ENCODE measurements at regions not wholly inside any gene's neighbourhood (a gene's known extent, or its start where the extent isn't known, plus 50 kb on each side); places are given as distances from the start of the nearest gene placed in this dataset.

- intact Hi-C loops (cut with DNase I) = no loop called here
- Histone ChIP-seq H3K4me1 (replicated peaks) (no peaks in the 10 kb centered on the region), H3K27me3 (replicated peaks; ENCODE audit: insufficient read depth) (no peaks in the 10 kb centered on the region), H3K4me3 (no peak overlapping the region), H3K9me3 (no peaks in the 10 kb centered on the region), H3K27ac (no peak overlapping the region), H3K36me3 (no peaks in the 10 kb centered on the region)
- no peak for DNase-seq (ENCODE audit: low spot score)
- TF ChIP-seq POLR2AphosphoS5 (IDR thresholded peaks at IDR 0.05) = peak; percentile 64
- TF ChIP-seq, protein P1, sequence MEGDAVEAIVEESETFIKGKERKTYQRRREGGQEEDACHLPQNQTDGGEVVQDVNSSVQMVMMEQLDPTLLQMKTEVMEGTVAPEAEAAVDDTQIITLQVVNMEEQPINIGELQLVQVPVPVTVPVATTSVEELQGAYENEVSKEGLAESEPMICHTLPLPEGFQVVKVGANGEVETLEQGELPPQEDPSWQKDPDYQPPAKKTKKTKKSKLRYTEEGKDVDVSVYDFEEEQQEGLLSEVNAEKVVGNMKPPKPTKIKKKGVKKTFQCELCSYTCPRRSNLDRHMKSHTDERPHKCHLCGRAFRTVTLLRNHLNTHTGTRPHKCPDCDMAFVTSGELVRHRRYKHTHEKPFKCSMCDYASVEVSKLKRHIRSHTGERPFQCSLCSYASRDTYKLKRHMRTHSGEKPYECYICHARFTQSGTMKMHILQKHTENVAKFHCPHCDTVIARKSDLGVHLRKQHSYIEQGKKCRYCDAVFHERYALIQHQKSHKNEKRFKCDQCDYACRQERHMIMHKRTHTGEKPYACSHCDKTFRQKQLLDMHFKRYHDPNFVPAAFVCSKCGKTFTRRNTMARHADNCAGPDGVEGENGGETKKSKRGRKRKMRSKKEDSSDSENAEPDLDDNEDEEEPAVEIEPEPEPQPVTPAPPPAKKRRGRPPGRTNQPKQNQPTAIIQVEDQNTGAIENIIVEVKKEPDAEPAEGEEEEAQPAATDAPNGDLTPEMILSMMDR (IDR thresholded peaks at IDR 0.05) = no peak
These were observed 349.6 kb upstream of the CWC22 start for GRCh38 chr2:180356676-180357075.

DNA sequence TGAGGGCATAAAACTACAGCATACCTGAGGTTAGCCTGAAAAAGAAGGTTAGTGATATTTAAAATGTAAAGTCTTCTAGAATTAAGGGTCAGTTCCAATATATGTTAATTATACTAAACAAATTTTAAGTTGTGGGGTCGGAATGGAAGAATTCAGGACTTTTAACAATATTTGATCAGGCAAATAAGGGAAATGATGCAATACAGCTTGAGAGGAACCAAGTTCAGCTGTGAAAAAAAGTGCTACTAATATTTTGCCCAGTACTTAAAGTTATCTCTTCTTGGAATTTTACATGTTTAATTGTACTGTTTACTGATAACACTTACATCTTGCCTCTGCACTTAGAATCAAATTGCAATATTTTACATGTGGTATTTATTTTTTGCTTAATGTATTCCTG, 345.5 kb upstream of the CWC22 start:
- Histone ChIP-seq H3K9me3 (no peaks in the 10 kb centered on the region), H3K27ac (no peak overlapping the region), H3K4me1 (replicated peaks) (no peaks in the 10 kb centered on the region), H3K27me3 (replicated peaks; ENCODE audit: insufficient read depth) (no peaks in the 10 kb centered on the region), H3K36me3 (no peaks in the 10 kb centered on the region), H3K4me3 (no peak overlapping the region)
- 33% methylated on average over 1 of the region's 1 CpG for WGBS
- DNase-seq (ENCODE audit: low spot score) = no peak
- TF ChIP-seq POLR2AphosphoS5 (IDR thresholded peaks at IDR 0.05) (no peak), POLR2A (IDR thresholded peaks at IDR 0.05) (no peak)
- TF ChIP-seq, protein P1 (IDR thresholded peaks at IDR 0.05) = no peak
- intact Hi-C loops (cut with DNase I) = no loop called here

- DNase-seq (ENCODE audit: low spot score) = no peak
- TF ChIP-seq POLR2A (IDR thresholded peaks at IDR 0.05) (no peak), POLR2AphosphoS5 (IDR thresholded peaks at IDR 0.05) (no peak)
- TF ChIP-seq, protein P1 (IDR thresholded peaks at IDR 0.05) = no peak
- Histone ChIP-seq H3K4me3 (no peak overlapping the region), H3K27ac (no peak overlapping the region), H3K4me1 (replicated peaks) (no peaks in the 10 kb centered on the region), H3K9me3 (no peaks in the 10 kb centered on the region), H3K36me3 (no peaks in the 10 kb centered on the region), H3K27me3 (replicated peaks; ENCODE audit: insufficient read depth) (no peaks in the 10 kb centered on the region)
- 91% methylated on average over 2 of the region's 2 CpGs for WGBS
- intact Hi-C loops (cut with DNase I) = no loop called here
These were observed 342.7 kb upstream of the CWC22 start for GRCh38 chr2:180349809-180350208.

DNA sequence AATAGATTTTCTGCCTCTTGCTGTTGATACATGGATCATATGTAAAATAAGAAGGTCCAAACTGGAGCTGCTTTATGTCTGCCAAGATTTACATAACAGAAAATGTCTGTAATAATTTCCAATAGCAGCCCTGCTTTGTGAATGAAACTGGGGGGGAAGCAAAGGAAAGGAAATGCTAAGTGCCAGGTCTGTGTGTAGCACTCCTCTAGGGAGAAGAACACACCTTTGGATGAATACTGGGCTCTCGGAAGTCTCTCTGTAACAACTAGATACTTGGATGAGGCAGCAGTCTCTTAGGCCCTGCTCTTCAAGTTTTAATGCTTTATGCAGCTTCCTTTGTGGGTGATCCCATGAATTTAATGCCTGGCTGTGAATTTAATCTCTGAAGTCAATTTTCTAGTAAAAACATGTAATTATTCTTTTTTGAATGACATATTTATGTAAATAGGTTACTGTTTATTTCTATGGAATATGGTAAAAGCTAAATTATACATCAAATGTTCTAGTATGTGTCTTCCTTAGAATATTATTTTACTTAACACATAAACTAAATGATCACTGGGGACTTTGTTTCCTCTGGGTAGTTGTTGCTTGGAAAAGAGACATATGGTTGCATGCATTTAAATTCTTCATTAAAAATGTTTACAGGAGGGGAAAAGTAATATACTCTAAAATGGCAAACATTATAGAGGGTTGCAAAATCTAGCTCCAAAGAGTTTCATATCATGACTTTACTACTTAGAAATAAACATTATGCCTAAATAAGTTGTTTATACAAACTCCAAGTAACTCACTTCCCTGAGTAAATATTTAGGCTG, 336.6 kb upstream of the CWC22 start:
- TF ChIP-seq POLR2A (IDR thresholded peaks at IDR 0.05) (no peak), POLR2AphosphoS5 (IDR thresholded peaks at IDR 0.05) (no peak)
- TF ChIP-seq, protein P1 (IDR thresholded peaks at IDR 0.05) = no peak
- Histone ChIP-seq H3K27me3 (replicated peaks; ENCODE audit: insufficient read depth) (no peaks in the 10 kb centered on the region), H3K4me3 (no peak overlapping the region), H3K27ac (no peak overlapping the region), H3K36me3 (no peaks in the 10 kb centered on the region), H3K4me1 (replicated peaks) (no peaks in the 10 kb centered on the region), H3K9me3 (no peaks in the 10 kb centered on the region)
- WGBS = 57% methylated on average over 1 of the region's 1 CpG
- DNase-seq (ENCODE audit: low spot score) = no peak
- intact Hi-C loops (cut with DNase I) = no loop called here

DNA sequence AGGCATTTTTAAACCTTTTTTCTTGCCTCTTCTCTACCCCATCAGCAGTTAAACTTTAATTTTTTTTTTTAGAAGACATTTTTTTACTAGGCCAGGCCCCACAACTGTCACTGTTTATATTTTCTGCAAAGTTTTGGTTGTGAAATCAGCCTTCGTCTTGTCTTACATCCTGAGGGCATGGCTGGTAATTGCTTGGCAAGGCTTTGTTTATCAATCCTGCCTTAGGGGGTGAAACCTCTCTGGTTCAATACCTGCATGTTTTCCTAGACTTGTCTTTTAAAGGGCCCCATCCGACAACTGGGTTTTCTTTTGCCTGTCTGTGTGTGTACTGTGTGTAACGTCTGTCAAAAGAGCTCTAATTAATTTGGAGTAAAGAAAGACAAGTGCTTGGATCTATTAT, 330.0 kb upstream of the CWC22 start:
- Histone ChIP-seq H3K9me3 (no peaks in the 10 kb centered on the region), H3K4me1 (replicated peaks) (no peaks in the 10 kb centered on the region), H3K27me3 (replicated peaks; ENCODE audit: insufficient read depth) (no peaks in the 10 kb centered on the region), H3K4me3 (no peak overlapping the region), H3K36me3 (no peaks in the 10 kb centered on the region), H3K27ac (no peak overlapping the region)
- intact Hi-C loops (cut with DNase I) = no loop called here
- no peak for DNase-seq (ENCODE audit: low spot score)
- TF ChIP-seq POLR2AphosphoS5 (IDR thresholded peaks at IDR 0.05) (no peak), POLR2A (IDR thresholded peaks at IDR 0.05) (no peak)
- TF ChIP-seq, protein P1 (IDR thresholded peaks at IDR 0.05) = no peak
- WGBS = 51% methylated on average over 3 of the region's 3 CpGs
